NCI-H2227 treated with DMSO at 0.1 percent for 48 hours (cell line): ENCODE measurements at regions not wholly inside any gene's neighbourhood (a gene's known extent, or its start where the extent isn't known, plus 50 kb on each side); places are given as distances from the start of the nearest gene placed in this dataset.

Experiments used
- DNase-seq: peaks from one replicate; lab custom pipeline; 2025; lab: John Stamatoyannopoulos, UW

DNA sequence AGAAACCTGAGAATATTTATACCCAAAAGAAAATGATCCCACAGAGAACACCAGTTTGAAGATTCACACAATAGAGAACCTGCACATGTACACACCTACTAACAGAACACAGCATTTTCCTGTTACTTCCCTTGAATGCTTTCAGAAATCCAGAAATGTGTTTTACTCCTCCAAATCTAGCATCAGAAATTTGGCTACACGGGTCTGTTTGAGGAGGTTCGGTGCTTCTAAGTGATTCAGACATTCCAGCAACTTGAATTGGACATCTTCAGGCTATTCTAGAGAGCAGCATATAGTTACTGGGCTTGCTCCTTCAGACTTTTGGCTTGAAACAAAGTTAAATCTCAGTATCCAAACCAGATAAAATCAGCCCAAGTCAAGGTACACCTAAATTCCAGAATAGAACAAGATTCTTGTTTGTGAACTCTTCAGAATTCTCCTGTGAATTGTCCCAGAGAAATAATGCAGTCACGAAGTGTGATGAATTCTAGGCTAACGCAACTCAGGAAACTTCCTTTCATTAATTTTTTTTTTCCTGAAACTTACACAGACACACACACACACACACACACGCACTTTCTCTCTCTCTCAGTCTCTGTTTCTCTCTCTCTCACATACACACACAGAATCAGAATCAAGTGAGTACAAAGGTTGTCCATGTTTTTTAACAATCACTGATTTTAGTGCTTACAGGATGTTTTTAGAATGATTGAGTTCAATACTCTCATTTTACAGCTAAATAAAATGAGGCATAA, 278.4 kb upstream of the SNX7 start:
- DNase-seq, result no peak

DNA sequence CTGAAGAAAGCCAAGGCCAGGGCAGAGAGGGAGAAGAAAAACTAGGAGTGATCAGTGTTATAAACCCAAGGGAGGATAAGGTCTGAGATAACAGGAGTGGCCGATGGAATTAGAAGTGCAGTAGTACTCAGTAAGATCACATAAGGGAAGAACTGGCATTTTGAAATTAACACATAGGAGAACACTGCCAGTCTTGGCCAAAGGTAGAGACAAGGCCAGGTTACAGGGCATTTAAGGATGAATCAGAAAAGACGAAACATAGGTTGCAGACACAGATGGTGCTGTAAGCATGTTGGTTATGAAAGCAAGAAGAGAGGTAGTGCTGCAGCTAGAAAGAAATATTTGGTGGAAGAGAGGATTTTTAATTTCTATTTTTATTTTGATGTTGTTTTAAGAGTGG, 278.9 kb upstream of the SNX7 start:
- no peak for DNase-seq

DNA sequence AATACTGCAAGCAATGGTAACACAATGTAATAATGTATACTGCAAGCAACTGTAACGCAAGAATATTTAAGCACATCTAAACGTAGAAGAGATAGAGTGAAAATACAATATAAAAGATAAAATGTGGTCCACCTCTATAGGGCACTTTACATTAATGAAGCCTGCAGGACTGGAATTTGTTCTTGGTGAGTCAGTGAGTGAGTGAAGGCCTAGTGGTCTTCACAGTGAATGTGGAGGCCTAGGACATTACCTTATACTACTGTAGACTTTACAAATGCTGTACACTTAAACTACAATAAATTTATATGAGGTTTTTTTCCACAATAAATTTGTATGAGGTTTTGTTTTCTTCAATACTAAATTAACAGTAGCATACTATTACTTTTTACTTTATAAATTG, 287.4 kb upstream of the SNX7 start:
- DNase-seq, result no peak

- DNase-seq, result no peak
Observed at GRCh38 chr1:98373056-98373455, 288.5 kb upstream of the SNX7 start.

DNA sequence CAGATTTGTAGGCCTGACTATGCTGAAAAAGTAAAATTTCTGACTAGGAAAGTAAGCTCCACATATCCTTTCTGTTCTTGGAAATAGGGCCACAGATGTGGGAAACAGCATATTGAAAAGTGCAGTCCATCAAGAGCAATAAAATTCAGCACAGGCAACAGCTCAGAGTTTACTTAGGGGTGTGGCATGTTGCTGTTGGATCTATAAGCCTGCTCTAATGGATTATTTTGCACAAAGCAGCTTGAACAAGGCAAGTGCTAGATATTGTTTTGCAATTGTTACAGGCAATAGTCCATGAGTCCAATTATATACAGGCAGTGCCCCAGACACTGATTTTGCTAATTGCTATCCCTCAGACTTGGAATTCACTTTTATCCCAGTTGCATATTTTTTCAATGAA, 289.8 kb upstream of the SNX7 start:
- DNase-seq, result no peak

GRCh38 chr1:98369463-98369862, 292.1 kb upstream of the SNX7 start:
- no peak for DNase-seq

DNA sequence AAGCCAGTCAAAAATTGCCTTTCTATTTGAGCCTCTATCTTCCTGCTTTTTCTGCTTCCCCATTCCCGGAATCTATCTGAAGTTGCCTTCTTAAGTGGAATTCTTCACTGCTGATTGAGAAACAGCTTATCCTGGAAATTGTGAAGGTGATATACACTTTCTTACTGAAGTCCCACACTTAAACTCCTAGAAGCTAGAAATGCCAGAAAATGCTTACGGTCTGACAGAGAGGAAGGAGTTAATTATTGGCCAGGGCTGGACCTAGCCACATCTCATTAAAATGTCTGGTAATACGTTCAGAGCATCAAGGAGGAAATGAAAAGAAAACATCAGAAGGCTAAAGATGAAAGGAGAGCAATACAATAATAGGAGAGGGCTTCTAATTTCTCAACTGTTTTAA, 292.5 kb upstream of the SNX7 start:
- DNase-seq, result no peak

- DNase-seq, result no peak
Observed at GRCh38 chr1:98367426-98367825, 294.1 kb upstream of the SNX7 start.

GRCh38 chr1:98366343-98366742, 295.2 kb upstream of the SNX7 start:
- DNase-seq, result no peak

GRCh38 chr1:98364544-98364943, 297.0 kb upstream of the SNX7 start:
- no peak for DNase-seq

DNA sequence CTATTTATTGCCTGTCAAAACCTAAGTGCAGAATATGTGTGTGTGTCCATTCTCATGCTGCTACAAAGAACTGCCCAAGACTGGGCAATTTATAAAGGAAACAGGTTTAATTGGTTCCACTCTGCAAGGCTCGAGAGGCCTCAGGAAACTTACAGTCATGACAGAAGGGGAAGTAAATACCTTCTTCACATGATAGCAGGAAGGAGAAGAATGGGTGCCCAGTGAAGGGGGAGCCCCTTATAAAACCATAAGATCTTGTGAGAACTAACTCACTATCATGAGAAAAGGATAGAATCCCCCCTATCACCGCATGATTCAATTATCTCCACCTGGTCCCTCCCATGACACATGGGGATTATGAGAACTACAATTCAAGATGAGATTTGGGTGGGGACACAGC, 300.7 kb upstream of the SNX7 start:
- DNase-seq, result no peak

DNA sequence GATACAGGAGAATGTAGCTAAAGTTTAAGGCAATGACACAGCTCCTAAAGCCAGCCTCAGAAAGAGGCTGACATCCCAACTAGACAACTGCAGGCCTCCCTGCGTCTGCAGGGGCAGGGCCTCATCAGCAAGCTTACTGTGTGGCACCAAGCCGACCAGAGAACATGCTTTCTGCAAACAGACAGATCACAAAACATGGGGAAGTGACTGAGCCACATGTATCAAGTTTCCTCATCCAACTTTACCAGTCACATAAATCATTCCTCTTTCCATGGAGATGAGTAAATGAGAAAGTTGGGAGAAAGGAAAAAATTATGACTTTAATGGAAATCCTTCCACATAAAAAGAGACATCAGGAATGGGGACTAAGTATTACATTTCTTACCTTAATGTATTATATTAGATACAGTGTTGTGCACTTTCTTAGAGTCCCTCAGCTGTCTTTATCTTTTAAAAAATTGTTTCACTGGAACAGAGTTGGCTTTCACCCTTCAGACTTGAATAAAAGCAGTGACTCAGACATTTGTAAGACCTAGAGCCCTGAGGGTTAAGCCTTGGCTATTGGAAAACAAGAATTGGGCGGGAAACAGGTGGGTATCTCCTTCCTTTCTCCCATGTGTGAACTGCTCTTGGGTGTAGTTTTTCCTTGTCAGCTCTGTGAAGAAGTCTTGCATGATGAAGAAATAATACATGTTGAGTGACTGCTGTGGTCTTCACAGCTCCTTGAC, 305.7 kb upstream of the SNX7 start:
- DNase-seq, result no peak

DNA sequence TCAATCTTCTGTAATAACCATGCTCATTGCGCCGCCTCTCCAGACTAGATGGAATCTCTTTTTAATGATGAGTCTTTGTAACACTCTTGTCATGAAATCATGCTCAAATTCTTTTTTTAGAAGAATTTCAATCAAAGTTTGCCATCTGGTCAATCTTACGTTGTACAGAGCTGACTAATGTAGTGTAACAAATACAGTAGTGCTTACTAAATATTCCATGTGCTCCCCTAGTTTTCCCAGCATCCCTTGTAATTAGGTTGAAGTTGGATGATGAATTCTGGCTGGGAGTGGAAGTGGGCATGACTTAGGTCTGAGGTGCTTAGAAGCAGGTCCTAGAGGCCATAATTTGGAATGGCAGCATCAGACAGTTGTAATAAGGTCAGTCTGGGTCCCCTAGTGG, 309.1 kb upstream of the SNX7 start:
- no peak for DNase-seq

DNA sequence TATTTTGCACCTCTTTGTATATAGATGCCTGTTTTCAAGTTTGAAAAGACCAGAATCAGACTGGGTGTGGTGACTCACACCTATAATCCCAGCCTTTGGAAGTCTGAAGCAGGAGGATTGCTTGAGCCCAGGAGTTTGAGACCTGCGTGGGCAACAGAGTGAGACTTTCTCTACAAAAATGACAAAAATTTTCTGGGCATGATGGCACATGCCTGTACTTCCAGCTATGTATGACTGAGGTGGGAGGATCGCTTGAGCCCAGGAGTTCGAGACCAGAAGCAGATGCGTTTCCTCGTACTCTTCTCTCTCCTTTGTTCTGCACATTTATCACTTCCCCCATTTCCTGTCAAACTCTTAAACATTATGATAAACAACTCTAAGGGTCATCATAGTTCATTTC, 310.0 kb upstream of the SNX7 start:
- no peak for DNase-seq

GRCh38 chr1:98345417-98345816, 316.1 kb upstream of the SNX7 start:
- DNase-seq, result no peak

GRCh38 chr1:98344731-98345130, 316.8 kb upstream of the SNX7 start:
- no peak for DNase-seq

DNA sequence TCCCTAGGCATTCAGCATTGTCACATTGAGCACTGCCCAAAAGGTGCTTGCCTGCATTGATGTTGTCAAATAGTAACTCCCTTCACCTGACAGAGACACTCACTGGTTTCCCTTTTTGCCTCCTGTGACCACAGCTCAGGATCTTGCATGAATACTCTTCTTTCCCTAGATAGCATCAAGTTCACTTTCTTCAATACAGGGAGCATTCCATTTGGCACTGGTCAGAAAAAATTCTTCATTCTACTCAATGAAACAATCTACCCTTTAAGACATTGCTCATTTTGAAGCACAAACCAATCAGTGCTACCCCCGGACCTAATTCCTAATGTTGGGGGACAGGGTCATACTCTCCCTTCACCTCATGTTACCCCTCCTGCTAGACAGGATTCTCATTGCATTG, 319.0 kb upstream of the SNX7 start:
- no peak for DNase-seq

GRCh38 chr1:98340511-98340910, 321.0 kb upstream of the SNX7 start:
- no peak for DNase-seq

DNA sequence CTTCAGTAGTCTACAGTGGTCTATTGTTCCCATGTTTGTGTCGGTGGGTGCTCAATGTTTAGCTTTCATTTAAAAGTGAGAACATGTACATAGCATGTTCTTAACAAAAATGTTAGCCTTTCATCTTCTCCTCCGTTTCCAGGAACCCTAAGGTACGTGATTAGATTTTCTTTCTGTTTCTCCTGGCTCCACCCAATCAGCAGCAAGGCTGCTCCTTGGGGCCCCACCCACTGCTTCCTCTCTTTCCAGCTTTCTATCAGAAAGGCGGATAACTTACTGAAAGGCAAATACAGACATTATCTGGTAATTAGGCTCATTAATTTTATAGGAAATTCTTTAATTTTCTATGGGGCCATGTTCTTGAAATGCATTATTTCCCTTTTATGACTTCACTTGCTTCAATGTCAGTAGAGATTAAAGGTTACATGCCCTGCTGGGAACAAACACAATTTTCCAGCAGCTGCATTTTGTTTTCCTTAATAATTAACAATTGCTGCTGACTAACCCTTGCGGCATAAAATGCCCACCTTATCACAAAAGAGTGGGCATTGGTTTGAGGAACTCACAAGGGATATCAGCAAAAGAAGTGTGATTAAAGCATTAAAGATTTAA, 324.9 kb upstream of the SNX7 start:
- no peak for DNase-seq

GRCh38 chr1:98333936-98334335, 327.6 kb upstream of the SNX7 start:
- no peak for DNase-seq

- DNase-seq, result no peak
Observed at GRCh38 chr1:98333406-98333805, 328.1 kb upstream of the SNX7 start.

- DNase-seq, result no peak
Observed at GRCh38 chr1:98331718-98332311, 329.7 kb upstream of the SNX7 start.

DNA sequence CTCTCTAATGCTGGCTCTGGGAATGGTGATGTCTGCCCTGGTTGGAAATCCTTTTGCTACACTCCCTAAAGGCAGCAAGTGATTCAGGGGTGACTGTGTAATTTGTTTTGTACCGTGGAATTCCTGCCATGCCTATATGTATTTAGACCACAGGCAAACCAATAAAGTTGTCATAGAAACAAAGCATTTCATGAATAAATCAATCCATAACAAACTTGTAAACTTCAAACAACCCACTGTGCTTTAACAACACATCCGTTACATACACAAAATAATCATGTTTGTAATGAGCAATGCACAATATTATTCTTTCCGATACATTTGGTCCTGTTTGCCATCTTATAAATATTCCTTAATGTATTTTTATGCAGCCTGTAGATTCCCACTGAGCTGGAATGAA, 330.3 kb upstream of the SNX7 start:
- DNase-seq, result no peak
